NCI-H774 (cell line): ENCODE measurements at regions not wholly inside any gene's neighbourhood (a gene's known extent, or its start where the extent isn't known, plus 50 kb on each side); places are given as distances from the start of the nearest gene placed in this dataset.

Experiments
- DNase-seq: peaks from one replicate; lab custom pipeline; 2025; lab: John Stamatoyannopoulos, UW

- DNase-seq: no peak
Observed at GRCh38 chr18:27752944-27753343, 424.0 kb downstream of the CDH2 start.

- no peak for DNase-seq
Observed at GRCh38 chr18:27750923-27751322, 426.0 kb downstream of the CDH2 start.

- DNase-seq: peak; percentile 43
Observed at GRCh38 chr18:27750014-27750413, 426.9 kb downstream of the CDH2 start.

- DNase-seq: no peak
Observed at GRCh38 chr18:27749194-27749593, 427.7 kb downstream of the CDH2 start.

GRCh38 chr18:27746241-27746640, 430.7 kb downstream of the CDH2 start:
- no peak for DNase-seq

- DNase-seq: no peak
Observed at GRCh38 chr18:27735117-27735516, 441.8 kb downstream of the CDH2 start.

GRCh38 chr18:27731211-27731610, 445.7 kb downstream of the CDH2 start:
- no peak for DNase-seq

- no peak for DNase-seq
Observed at GRCh38 chr18:27728659-27729058, 448.3 kb downstream of the CDH2 start.

- no peak for DNase-seq
Observed at GRCh38 chr18:27724362-27724761, 452.6 kb downstream of the CDH2 start.

- DNase-seq: no peak
Observed at GRCh38 chr18:27723168-27723567, 453.8 kb downstream of the CDH2 start.

- DNase-seq: no peak
Observed at GRCh38 chr18:27719680-27720079, 457.2 kb downstream of the CDH2 start.

GRCh38 chr18:27717816-27718215, 459.1 kb downstream of the CDH2 start:
- no peak for DNase-seq

GRCh38 chr18:27717250-27717649, 459.7 kb downstream of the CDH2 start:
- no peak for DNase-seq

- no peak for DNase-seq
Observed at GRCh38 chr18:27715751-27716150, 461.2 kb downstream of the CDH2 start.

GRCh38 chr18:27713738-27714095, 463.2 kb downstream of the CDH2 start:
- no peak for DNase-seq

GRCh38 chr18:27713037-27713737, 463.7 kb downstream of the CDH2 start:
- peak; percentile 17 for DNase-seq

- DNase-seq: peak; percentile 70
Observed at GRCh38 chr18:27712066-27712465, 464.9 kb downstream of the CDH2 start.

- DNase-seq: no peak
Observed at GRCh38 chr18:27711382-27711781, 465.5 kb downstream of the CDH2 start.

GRCh38 chr18:27709344-27709743, 467.6 kb downstream of the CDH2 start:
- DNase-seq: no peak

- no peak for DNase-seq
Observed at GRCh38 chr18:27707201-27707600, 469.7 kb downstream of the CDH2 start.

GRCh38 chr18:27704736-27705361, 472.1 kb downstream of the CDH2 start:
- no peak for DNase-seq

GRCh38 chr18:27699137-27699536, 477.8 kb downstream of the CDH2 start:
- no peak for DNase-seq

- DNase-seq: no peak
Observed at GRCh38 chr18:27696148-27696547, 480.8 kb downstream of the CDH2 start.

GRCh38 chr18:27695503-27695902, 481.4 kb downstream of the CDH2 start:
- no peak for DNase-seq
